Pancreas (tissue), 10 donors: ENCODE measurements at regions not wholly inside any gene's neighbourhood (a gene's known extent, or its start where the extent isn't known, plus 50 kb on each side); places are given as distances from the start of the nearest gene placed in this dataset.

Experiments
- ATAC-seq, 4 donors: fragments of 200-7000 bp; cut with Tn5 transposase; one replicate each; pipeline versions ENCODE4 v1.8.0 to v1.9.1; 2020; ENCODE audit warnings: mild to moderate bottlenecking in 4 of 4, moderate library complexity in 4 of 4
- DNase-seq, 6 donors: peaks; one replicate each; pipeline ENCODE4 v3.0.0-alpha.2; 2020
- FAIRE-seq: peaks from 2 replicates; lab custom pipeline; 2012; peaks lifted over from hg19 to GRCh38; lab: Jason Lieb, UNC
- H3K27ac ChIP-seq, 4 donors: fragments of 200-600 bp; sonication (generic); 1 replicate in 3 of 4; 2 replicates in 1 of 4; pipeline versions ENCODE4 v1.5.0 to v1.8.0; 2020
- H3K27me3 ChIP-seq, 4 donors: fragments of 200-600 bp; one replicate each; pipeline ENCODE4 v1.8.0; 2021
- H3K36me3 ChIP-seq, 3 donors: fragments of 200-600 bp; sonication (generic) in 1 of 3; one replicate each; pipeline versions ENCODE4 v1.5.0 to v1.8.0; 2020 to 2021
- H3K4me1 ChIP-seq, 3 donors: fragments of 200-600 bp; one replicate each; pipeline ENCODE4 v1.8.0; 2021
- H3K4me3 ChIP-seq, 4 donors: fragments of 200-600 bp; sonication (generic) in 2 of 4; one replicate each; pipeline versions ENCODE4 v1.5.0 to v1.8.0; 2020 to 2021
- H3K9me3 ChIP-seq, 4 donors: fragments of 200-600 bp; one replicate each; pipeline ENCODE4 v1.8.0; 2021
- WGBS, 2 donors: extraction: QIAGEN DNeasy Blood & Tissue Kit; methylation state at CpG; one replicate each; pipeline ENCODE4 v1.1.7; 2013; 5-methylcytosine and 5-hydroxymethylcytosine counted together
- intact Hi-C, 3 donors: fragments of 100-400 bp; cut with DNase I; formaldehyde crosslinking; loops; one replicate each; pipeline versions ENCODE4 v1.11.1 to v1.14.2; 2022
- TF ChIP-seq, protein P1 (sequence below), 4 donors: fragments of 200-600 bp; sonication (generic) in 3 of 4; IDR thresholded peaks; one replicate each; pipeline versions ENCODE4 v1.5.0 to v1.8.0; 2021; ENCODE audit warnings: antibody characterized with exemption in 4 of 4
- donor health status: healthy with polysubstance abuse.
- donor health status: DM: no; HTN: no; CAD: no; lungs with moderate emphysema.
- donor health status: DM: no; HTN: no; CAD: no.
- donor health status: control.
- donor health status: control.
- donor health status: Bipolar disorder and iron deficiency.
- donor health status: DM: yes; HTN: yes; CAD: no.
- donor health status: DM: no; HTN: no; CAD: no.
- donor health status: DM: no; HTN: no; CAD: no.
- donor health status: DM: yes; HTN: yes; CAD: no.

GRCh38 chr6:141744194-141744925 is 388.4 kb upstream of the GJE1 start:
- H3K27ac ChIP-seq = no peak overlapping the region
- no peak for FAIRE-seq
- TF ChIP-seq, protein P1, sequence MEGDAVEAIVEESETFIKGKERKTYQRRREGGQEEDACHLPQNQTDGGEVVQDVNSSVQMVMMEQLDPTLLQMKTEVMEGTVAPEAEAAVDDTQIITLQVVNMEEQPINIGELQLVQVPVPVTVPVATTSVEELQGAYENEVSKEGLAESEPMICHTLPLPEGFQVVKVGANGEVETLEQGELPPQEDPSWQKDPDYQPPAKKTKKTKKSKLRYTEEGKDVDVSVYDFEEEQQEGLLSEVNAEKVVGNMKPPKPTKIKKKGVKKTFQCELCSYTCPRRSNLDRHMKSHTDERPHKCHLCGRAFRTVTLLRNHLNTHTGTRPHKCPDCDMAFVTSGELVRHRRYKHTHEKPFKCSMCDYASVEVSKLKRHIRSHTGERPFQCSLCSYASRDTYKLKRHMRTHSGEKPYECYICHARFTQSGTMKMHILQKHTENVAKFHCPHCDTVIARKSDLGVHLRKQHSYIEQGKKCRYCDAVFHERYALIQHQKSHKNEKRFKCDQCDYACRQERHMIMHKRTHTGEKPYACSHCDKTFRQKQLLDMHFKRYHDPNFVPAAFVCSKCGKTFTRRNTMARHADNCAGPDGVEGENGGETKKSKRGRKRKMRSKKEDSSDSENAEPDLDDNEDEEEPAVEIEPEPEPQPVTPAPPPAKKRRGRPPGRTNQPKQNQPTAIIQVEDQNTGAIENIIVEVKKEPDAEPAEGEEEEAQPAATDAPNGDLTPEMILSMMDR (IDR thresholded peaks at IDR 0.05) = no peak

GRCh38 chr6:141736104-141736503 is 396.6 kb upstream of the GJE1 start:
- TF ChIP-seq, protein P1 (IDR thresholded peaks at IDR 0.05) = no peak
- 38 to 51% methylated on average over 3 of the region's 3 CpGs for WGBS, 2 donors
- H3K4me3 ChIP-seq = no peak overlapping the region
- FAIRE-seq (no peak), ATAC-seq (no peak), DNase-seq (no peak)
- no peaks in the 10 kb centered on the region for H3K36me3 ChIP-seq
- H3K27ac ChIP-seq = no peak overlapping the region
- no peaks in the 10 kb centered on the region for H3K9me3 ChIP-seq
- intact Hi-C loops = no loop called here
- no peaks in the 10 kb centered on the region for H3K27me3 ChIP-seq
- H3K4me1 ChIP-seq = no peaks in the 10 kb centered on the region

More at GRCh38 chr6:141744194-141744925, 388.4 kb upstream of the GJE1 start:
- WGBS, 2 donors = 62 to 69% methylated on average over 2 of the region's 2 CpGs
- no peak for DNase-seq
- Histone ChIP-seq H3K36me3 (no peaks in the 10 kb centered on the region), H3K4me1 (no peaks in the 10 kb centered on the region), H3K9me3 (no peaks in the 10 kb centered on the region), H3K27me3 (no peaks in the 10 kb centered on the region), H3K4me3 (no peak overlapping the region)
- ATAC-seq = no peak
- intact Hi-C loops = no loop called here

GRCh38 chr6:141735126-141735525 is 397.6 kb upstream of the GJE1 start:
- H3K4me1 ChIP-seq = no peaks in the 10 kb centered on the region
- FAIRE-seq = no peak
- H3K36me3 ChIP-seq = no peaks in the 10 kb centered on the region
- H3K27me3 ChIP-seq = no peaks in the 10 kb centered on the region
- intact Hi-C loops = no loop called here
- no peak for ATAC-seq
- DNase-seq = no peak
- no peak overlapping the region for H3K27ac ChIP-seq
- no peak overlapping the region for H3K4me3 ChIP-seq
- H3K9me3 ChIP-seq = peaks cover 0 to 3% (median 0%) of the 10 kb centered on the region in 4 donors
- TF ChIP-seq, protein P1 (IDR thresholded peaks at IDR 0.05) = no peak

- intact Hi-C loops = no loop called here
- peaks cover 0 to 3% (median 0%) of the 10 kb centered on the region in 4 donors for H3K9me3 ChIP-seq
- no peak for ATAC-seq
- H3K36me3 ChIP-seq = no peaks in the 10 kb centered on the region
- WGBS, 2 donors = 61 to 70% methylated on average over 2 of the region's 2 CpGs
- no peak overlapping the region for H3K4me3 ChIP-seq
- no peak for DNase-seq
- no peak for FAIRE-seq
- no peaks in the 10 kb centered on the region for H3K27me3 ChIP-seq
- TF ChIP-seq, protein P1 (IDR thresholded peaks at IDR 0.05) = no peak
- no peak overlapping the region for H3K27ac ChIP-seq
- H3K4me1 ChIP-seq = no peaks in the 10 kb centered on the region
These were observed 398.5 kb upstream of the GJE1 start for GRCh38 chr6:141734071-141734840.

- no peak for ATAC-seq
- intact Hi-C loops = no loop called here
- 40 to 57% methylated on average over 2 of the region's 2 CpGs for WGBS, 2 donors
- FAIRE-seq = no peak
- H3K27me3 ChIP-seq = no peaks in the 10 kb centered on the region
- H3K4me1 ChIP-seq = no peaks in the 10 kb centered on the region
- H3K9me3 ChIP-seq = peaks cover 0 to 3% (median 0%) of the 10 kb centered on the region in 4 donors
- H3K36me3 ChIP-seq = no peaks in the 10 kb centered on the region
- no peak overlapping the region for H3K27ac ChIP-seq
- no peak overlapping the region for H3K4me3 ChIP-seq
- DNase-seq = no peak
- TF ChIP-seq, protein P1 (IDR thresholded peaks at IDR 0.05) = no peak
These were observed 403.6 kb upstream of the GJE1 start for GRCh38 chr6:141729146-141729545.
